T-helper 2 cell (primary cell): ENCODE measurements at regions not wholly inside any gene's neighbourhood (a gene's known extent, or its start where the extent isn't known, plus 50 kb on each side); places are given as distances from the start of the nearest gene placed in this dataset.
"Not testable (repeated sequence)": the region's sequence is repeated elsewhere in the genome, so short reads cannot be mapped to it uniquely, and the experiment has no call there.

Source experiments
- DNase-seq, 5 experiments: peaks; one replicate each; pipeline versions ENCODE4 v3.0.0 to v3.0.0-alpha.2; 2012 to 2022

- no peak for DNase-seq
These were observed 97.9 kb downstream of the PLCE1 start for GRCh38 chr10:94091649-94092048.

DNA sequence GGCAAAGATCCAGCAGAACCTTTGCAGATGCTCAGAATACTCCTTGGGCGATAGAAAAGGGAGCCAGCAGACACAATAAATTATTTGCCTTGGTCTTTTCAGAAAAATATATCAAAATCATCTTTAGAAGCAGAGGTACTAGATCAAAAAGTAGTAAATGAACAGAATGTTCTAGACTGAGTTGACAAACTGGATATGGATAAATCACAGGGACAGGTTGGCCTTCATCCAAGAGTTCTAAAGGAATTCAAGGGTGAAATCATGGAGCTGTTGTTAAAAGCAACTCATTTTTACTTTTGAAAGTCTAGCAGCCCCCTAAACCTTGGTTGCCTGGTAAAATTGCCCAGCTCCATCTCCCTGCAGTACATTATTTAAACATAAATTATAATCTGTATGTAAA lies 99.1 kb downstream of the PLCE1 start:
- DNase-seq = no peak

- no peak for DNase-seq
These were observed 99.7 kb downstream of the PLCE1 start for GRCh38 chr10:94093286-94093905.

GRCh38 chr10:94094540-94094939 lies 100.8 kb downstream of the PLCE1 start:
- DNase-seq = no peak

- no peak for DNase-seq
These were observed 103.9 kb downstream of the PLCE1 start for GRCh38 chr10:94097656-94098055.

- DNase-seq = no peak
These were observed 105.2 kb downstream of the PLCE1 start for GRCh38 chr10:94098896-94099295.

DNA sequence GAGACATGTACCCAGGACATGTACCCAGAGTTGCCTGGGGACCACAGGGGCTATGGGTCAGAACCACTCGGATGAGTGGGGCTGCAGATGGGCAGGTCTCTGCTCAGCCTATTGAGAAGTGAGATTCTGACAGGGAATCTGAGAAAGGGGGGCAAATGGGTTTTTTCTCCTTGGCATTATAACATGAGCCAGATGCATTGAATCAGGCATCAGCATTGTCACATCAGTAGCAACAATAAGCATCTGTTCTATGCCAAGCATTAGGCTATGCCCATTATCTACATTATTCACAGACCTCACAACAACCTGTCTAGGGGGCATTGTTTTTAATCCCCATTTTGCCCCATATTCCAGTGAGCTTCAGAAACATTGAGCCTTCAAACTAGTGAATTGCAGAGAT lies 108.2 kb downstream of the PLCE1 start:
- no peak for DNase-seq

- DNase-seq = no peak
These were observed 108.7 kb downstream of the PLCE1 start for GRCh38 chr10:94102436-94102835.

DNA sequence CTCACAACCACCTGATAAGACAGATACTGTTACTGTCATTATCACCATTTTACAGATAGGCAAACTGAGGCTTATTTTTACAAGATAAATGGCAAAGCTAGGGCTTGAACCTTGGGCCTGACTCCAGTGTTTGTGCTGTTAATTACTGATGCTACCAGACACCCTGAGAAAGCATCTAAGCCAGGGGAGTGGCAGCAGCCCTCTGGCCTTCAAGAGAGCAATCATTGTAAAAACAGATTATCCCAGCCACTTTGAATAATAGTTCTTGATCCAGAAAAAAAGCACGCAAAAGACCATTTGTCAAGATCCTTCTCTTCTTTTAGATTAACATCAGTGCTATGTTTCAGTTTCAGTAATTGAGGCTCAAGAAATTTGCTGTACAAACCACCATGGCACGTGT lies 109.5 kb downstream of the PLCE1 start:
- peak in 1 of 5 experiments; percentile 6 for DNase-seq

- no peak for DNase-seq
These were observed 110.1 kb downstream of the PLCE1 start for GRCh38 chr10:94103801-94104221.

DNA sequence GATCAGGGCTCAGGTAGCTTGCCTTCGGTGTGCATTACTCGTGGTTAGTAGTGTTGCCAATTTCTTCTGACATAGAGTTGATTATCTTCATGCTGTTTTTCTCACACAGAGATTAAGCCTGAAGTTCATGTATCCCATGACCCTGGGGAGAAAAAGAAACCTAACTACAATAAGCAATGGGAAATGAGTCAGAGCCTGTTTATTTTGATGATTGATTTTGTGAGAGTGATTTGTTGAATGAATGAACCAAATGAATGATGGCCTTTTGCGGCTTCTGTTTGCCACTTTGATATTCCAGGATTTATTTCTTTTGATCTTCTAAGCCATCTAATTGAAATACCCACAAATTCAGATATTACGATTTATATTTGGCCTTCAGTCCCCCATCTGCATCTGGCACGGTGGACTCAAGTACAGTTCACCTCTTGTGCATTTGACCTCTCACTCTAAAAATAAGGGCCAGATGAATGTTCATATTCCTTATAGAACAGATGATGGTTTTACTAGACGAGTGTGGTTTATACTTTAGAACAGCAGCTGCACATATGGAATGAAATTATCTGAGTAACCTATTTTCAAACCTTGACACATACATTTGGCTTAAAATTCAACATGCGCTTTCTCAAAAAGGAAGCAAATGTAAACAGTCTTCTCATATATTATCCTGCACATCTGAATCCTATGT lies 110.7 kb downstream of the PLCE1 start:
- DNase-seq = no peak

- DNase-seq = no peak
These were observed 111.5 kb downstream of the PLCE1 start for GRCh38 chr10:94105226-94105625.

GRCh38 chr10:94107191-94107590 lies 113.5 kb downstream of the PLCE1 start:
- DNase-seq = no peak

GRCh38 chr10:94108200-94108599 lies 114.5 kb downstream of the PLCE1 start:
- no peak for DNase-seq

- DNase-seq = no peak
These were observed 117.6 kb downstream of the PLCE1 start for GRCh38 chr10:94111367-94111766.

DNA sequence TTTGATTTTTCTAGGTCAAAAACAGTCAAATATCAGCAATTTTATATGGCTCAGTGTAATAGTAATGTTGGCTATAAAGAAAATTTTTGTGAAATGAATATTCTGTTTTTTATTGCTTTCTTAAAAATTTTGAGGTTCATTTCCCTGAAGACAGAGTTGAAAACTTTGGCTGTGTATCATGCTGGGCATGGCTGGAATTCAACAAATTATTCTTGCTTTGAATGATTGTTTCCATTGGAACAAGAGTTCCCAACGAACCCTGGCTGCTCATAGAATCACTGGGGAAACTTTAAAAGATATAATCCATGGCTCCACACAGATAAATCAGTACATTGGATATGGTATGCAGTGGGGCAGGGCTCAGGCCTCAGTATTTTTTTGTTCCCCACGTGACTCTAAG lies 118.6 kb downstream of the PLCE1 start:
- DNase-seq = no peak

DNA sequence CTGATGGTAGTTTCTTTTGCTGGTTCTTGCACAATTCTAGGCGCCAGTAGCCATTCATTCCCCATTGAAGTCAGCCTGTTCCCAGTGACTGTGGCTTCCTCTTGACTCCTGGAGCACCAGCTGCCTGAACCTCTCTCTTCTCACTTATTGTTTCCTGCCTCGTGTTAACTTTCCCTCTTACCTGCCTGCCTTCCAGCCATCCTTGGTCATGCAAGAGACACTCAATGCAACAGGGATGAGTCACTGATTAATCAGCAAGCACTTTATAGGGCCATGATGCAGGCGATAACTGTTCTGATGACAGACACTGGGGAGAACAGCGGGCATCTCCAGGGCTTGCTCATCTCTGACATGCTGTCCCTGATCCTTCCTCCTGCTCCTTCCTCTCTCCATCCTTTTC lies 122.0 kb downstream of the PLCE1 start:
- DNase-seq = no peak

GRCh38 chr10:94116848-94117247 lies 123.1 kb downstream of the PLCE1 start:
- no peak for DNase-seq

DNA sequence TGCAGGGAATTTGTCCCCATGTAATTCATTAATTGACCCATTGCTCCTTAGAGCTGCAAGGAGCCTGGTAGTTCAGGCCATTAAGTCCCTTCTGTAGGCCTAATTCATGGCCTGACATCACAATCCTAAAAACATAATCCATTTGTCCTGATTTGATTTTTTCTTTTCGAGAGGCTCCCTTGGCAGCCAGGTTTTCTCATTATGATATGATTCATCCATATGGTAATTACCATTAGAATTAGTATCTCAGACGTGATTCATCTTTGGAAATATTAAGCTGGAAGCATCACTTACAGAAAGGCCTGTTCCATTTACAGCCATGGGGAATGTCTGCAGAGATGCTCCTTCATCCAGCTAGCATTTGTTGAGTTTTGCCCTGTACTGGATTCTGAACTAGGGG lies 128.5 kb downstream of the PLCE1 start:
- no peak for DNase-seq

- no peak for DNase-seq
These were observed 129.7 kb downstream of the PLCE1 start for GRCh38 chr10:94123258-94123995.

DNA sequence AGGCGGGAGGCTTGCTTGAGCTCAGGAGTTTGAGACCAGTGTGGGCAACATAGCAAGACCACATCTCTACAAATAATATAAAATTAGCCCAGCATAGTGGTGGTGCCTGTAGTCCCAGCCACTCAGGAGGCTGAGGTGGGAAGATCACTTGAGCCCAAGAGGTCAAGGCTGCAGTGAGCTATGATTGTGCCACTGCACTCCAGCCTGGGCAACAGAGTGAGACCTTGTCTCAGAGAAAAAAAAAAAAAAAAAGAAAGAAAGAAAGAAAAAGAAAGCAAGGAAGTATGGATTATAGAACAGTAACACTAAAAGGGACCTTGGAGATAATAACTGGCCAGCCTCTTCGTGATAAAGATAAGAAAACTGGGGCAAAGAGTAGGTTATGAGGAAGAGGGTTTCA lies 130.4 kb downstream of the PLCE1 start:
- DNase-seq = not testable (repeated sequence)

GRCh38 chr10:94125268-94125667 lies 131.5 kb downstream of the PLCE1 start:
- not testable (repeated sequence) for DNase-seq

GRCh38 chr10:94125856-94126255 lies 132.1 kb downstream of the PLCE1 start:
- no peak for DNase-seq
